NT2/D1 (cell line): ENCODE measurements at regions not wholly inside any gene's neighbourhood (a gene's known extent, or its start where the extent isn't known, plus 50 kb on each side); places are given as distances from the start of the nearest gene placed in this dataset.

ENCODE experiments used
- SUZ12 ChIP-seq: IDR thresholded peaks from 2 replicates; pipeline ENCODE4 v1.6.1; 2011; ENCODE audit not compliant: insufficient read length, insufficient read depth; ENCODE audit errors: extremely low read depth
- YY1 ChIP-seq: IDR thresholded peaks from 2 replicates; pipeline ENCODE4 v1.6.1; 2011; ENCODE audit not compliant: insufficient read length, insufficient read depth
- ZNF274 ChIP-seq: IDR thresholded peaks from 2 replicates; pipeline ENCODE4 v1.6.1; 2011; ENCODE audit warnings: mild to moderate bottlenecking, low read depth, low read length

DNA sequence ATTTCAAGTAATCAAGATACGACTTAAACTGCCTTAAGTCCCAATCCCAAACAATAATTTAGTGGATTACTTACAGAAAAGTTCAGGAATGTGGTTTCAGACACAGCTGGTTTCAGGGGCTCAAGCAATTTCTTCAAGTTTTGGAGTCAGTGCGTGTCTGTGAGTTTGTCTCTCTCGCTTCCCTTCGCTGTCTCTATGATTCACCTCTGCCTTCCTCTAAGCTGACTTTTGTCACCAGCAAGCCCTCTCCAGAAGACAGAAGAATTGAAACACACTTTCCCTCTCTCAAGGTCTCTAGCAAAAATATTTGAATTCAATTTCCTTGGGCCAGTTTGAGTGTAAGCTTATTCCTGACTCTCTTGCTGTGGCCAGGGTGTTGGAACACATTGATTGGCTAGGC is 392.4 kb downstream of the EDEM1 start:
- TF ChIP-seq ZNF274 (no peak), YY1 (no peak), SUZ12 (no peak)
